IPS DF 19.7 (cell line): ENCODE measurements at regions not wholly inside any gene's neighbourhood (a gene's known extent, or its start where the extent isn't known, plus 50 kb on each side); places are given as distances from the start of the nearest gene placed in this dataset.

Experiments
- DNase-seq: peaks from one replicate; pipeline ENCODE4 v3.0.0-alpha.2; 2013; ENCODE audit warnings: low read depth, low spot score

- no peak for DNase-seq
These were observed 73.3 kb upstream of the ACKR3 start for GRCh38 chr2:236496340-236496739.

GRCh38 chr2:236498369-236498768, 71.3 kb upstream of the ACKR3 start:
- DNase-seq: no peak

GRCh38 chr2:236499691-236500578, 69.7 kb upstream of the ACKR3 start:
- no peak for DNase-seq

GRCh38 chr2:236501026-236501425, 68.6 kb upstream of the ACKR3 start:
- DNase-seq: no peak

- no peak for DNase-seq
These were observed 68.1 kb upstream of the ACKR3 start for GRCh38 chr2:236501531-236501930.

- DNase-seq: no peak
These were observed 66.5 kb upstream of the ACKR3 start for GRCh38 chr2:236503100-236503499.

GRCh38 chr2:236503583-236503982, 66.0 kb upstream of the ACKR3 start:
- DNase-seq: no peak

GRCh38 chr2:236505041-236505440, 64.6 kb upstream of the ACKR3 start:
- no peak for DNase-seq

- no peak for DNase-seq
These were observed 64.0 kb upstream of the ACKR3 start for GRCh38 chr2:236505648-236506047.

- DNase-seq: no peak
These were observed 62.1 kb upstream of the ACKR3 start for GRCh38 chr2:236507393-236508085.

GRCh38 chr2:236508466-236508865, 61.2 kb upstream of the ACKR3 start:
- DNase-seq: no peak

GRCh38 chr2:236510034-236510433, 59.6 kb upstream of the ACKR3 start:
- no peak for DNase-seq

- DNase-seq: no peak
These were observed 58.4 kb upstream of the ACKR3 start for GRCh38 chr2:236511266-236511665.

- DNase-seq: no peak
These were observed 57.4 kb upstream of the ACKR3 start for GRCh38 chr2:236512267-236512666.

GRCh38 chr2:236512902-236513435, 56.7 kb upstream of the ACKR3 start:
- peak; percentile 38 for DNase-seq

GRCh38 chr2:236513956-236514355, 55.7 kb upstream of the ACKR3 start:
- DNase-seq: no peak

GRCh38 chr2:236516708-236517107, 52.9 kb upstream of the ACKR3 start:
- no peak for DNase-seq

- DNase-seq: no peak
These were observed 52.2 kb upstream of the ACKR3 start for GRCh38 chr2:236517251-236518031.
